ENCODE measurements at regions not wholly inside any gene's neighbourhood (a gene's known extent, or its start where the extent isn't known, plus 50 kb on each side); places are given as distances from the start of the nearest gene placed in this dataset.

DNA sequence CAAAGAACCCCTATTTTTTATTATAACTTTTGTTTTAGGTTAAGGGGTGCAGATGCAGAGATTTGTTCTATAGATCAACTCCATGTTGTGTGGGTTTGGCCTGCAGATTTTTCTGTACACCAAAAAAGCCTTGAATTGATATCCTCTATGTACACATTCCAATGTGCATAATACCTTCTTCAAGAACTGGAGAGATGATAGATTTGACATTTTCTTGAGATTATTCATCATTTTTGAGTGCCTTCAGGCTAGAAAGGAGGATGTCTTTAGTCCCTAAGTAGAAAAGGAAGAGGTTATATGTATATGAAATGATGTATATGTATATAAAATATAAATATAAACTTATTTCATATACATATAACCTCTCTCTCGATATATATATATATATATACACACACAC is 1190.0 kb upstream of the ALCAM start:
- no peak overlapping the region for H4K91ac ChIP-seq (ENCODE audit: insufficient read length, low read depth, low read length)
- no peak overlapping the region for H3K4me3 Mint-ChIP-seq
- no peaks in the 10 kb centered on the region for H3K9me3 ChIP-seq (ENCODE audit: control insufficient read depth, low read depth, low read length)
- no peak overlapping the region for H2BK12ac ChIP-seq (ENCODE audit: insufficient read length, low read depth, low read length)
- no peak overlapping the region for H2AFZ ChIP-seq (ENCODE audit: low read length)
- no peaks in the 10 kb centered on the region for H3K79me2 ChIP-seq (ENCODE audit: insufficient read depth, low read length)
- H4K5ac ChIP-seq (ENCODE audit: insufficient read length, low read depth, low read length) = no peak overlapping the region
- no peak overlapping the region for H2AK5ac ChIP-seq (ENCODE audit: insufficient read length, low read length)
- H4K20me1 ChIP-seq (ENCODE audit: control insufficient read depth, insufficient read depth, insufficient read length) = no peaks in the 10 kb centered on the region
- no peak overlapping the region for H2BK20ac ChIP-seq (ENCODE audit: low read depth, low read length, poor library complexity, severe bottlenecking)
- H3K4me1 Mint-ChIP-seq = peaks cover 8 to 9% of the 10 kb centered on the region in 2 experiments
- H3K9me3 Mint-ChIP-seq = no peaks in the 10 kb centered on the region
- TF ChIP-seq, protein P1, sequence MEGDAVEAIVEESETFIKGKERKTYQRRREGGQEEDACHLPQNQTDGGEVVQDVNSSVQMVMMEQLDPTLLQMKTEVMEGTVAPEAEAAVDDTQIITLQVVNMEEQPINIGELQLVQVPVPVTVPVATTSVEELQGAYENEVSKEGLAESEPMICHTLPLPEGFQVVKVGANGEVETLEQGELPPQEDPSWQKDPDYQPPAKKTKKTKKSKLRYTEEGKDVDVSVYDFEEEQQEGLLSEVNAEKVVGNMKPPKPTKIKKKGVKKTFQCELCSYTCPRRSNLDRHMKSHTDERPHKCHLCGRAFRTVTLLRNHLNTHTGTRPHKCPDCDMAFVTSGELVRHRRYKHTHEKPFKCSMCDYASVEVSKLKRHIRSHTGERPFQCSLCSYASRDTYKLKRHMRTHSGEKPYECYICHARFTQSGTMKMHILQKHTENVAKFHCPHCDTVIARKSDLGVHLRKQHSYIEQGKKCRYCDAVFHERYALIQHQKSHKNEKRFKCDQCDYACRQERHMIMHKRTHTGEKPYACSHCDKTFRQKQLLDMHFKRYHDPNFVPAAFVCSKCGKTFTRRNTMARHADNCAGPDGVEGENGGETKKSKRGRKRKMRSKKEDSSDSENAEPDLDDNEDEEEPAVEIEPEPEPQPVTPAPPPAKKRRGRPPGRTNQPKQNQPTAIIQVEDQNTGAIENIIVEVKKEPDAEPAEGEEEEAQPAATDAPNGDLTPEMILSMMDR (conservative IDR thresholded peaks at IDR 0.05) = no peak
- H2BK15ac ChIP-seq (ENCODE audit: low read depth, low read length) = no peak overlapping the region
- no peak overlapping the region for H2BK120ac ChIP-seq (ENCODE audit: low read depth, low read length, poor library complexity, severe bottlenecking)
- no peaks in the 10 kb centered on the region for H3K23me2 ChIP-seq (ENCODE audit: insufficient read length, low read depth, low read length, poor library complexity, severe bottlenecking)
- WGBS (ENCODE audit: extremely low coverage, insufficient read length, low lambda C conversion rate) = no CpG with 5 or more reads among the region's 1 CpG
- H3K14ac ChIP-seq (ENCODE audit: insufficient read depth, low read length) = no peak overlapping the region
- H3K9ac ChIP-seq (ENCODE audit: extremely low read depth, insufficient read length, low read length) = no peak overlapping the region
- H3K18ac ChIP-seq (ENCODE audit: insufficient read length, low read depth, low read length) = no peak overlapping the region
- no peak overlapping the region for H3K23ac ChIP-seq (ENCODE audit: insufficient read length, low read depth, low read length)
- no peak overlapping the region for H2BK5ac ChIP-seq (ENCODE audit: insufficient read length, low read length)
- H3K27ac ChIP-seq (ENCODE audit: insufficient read length, low read depth, low read length) = no peak overlapping the region
- H3K4ac ChIP-seq (ENCODE audit: low read depth, low read length) = no peak overlapping the region
- H3K79me1 ChIP-seq (ENCODE audit: insufficient read depth, low read depth, low read length, poor library complexity, severe bottlenecking) = no peaks in the 10 kb centered on the region
- H4K8ac ChIP-seq (replicated peaks; ENCODE audit: insufficient read length, low read depth, low read length) = no peak overlapping the region
- H3K27me3 ChIP-seq (ENCODE audit: insufficient read depth, low read length) = no peaks in the 10 kb centered on the region
- peaks cover 2% of the 10 kb centered on the region; the same call in 1 of the 2 replicates for H3K4me1 ChIP-seq (ENCODE audit: insufficient read depth, low read length)
- H3K27me3 Mint-ChIP-seq (ENCODE audit: low read depth) = no peaks in the 10 kb centered on the region
- no peak overlapping the region for H3K56ac ChIP-seq (ENCODE audit: insufficient read length, low read depth, low read length)
- no peak overlapping the region for H3T11ph ChIP-seq (ENCODE audit: low read length)
- H3K36me3 Mint-ChIP-seq (ENCODE audit: insufficient read depth in 1 of 3, low read depth in 3 of 3) = peaks cover 0 to 1% (median 0%) of the 10 kb centered on the region in 3 experiments; a peak in 1 of 7 replicates
- H3K4me2 ChIP-seq (ENCODE audit: insufficient read depth, insufficient read length, low read length) = no peak overlapping the region
- no peak for DNase-seq
- no peak overlapping the region for H3K27ac Mint-ChIP-seq
